NCI-H1105 treated with DMSO at 0.1 percent for 48 hours (cell line): ENCODE measurements at regions not wholly inside any gene's neighbourhood (a gene's known extent, or its start where the extent isn't known, plus 50 kb on each side); places are given as distances from the start of the nearest gene placed in this dataset.

Experiments used
- DNase-seq: peaks from one replicate; lab custom pipeline; 2025; lab: John Stamatoyannopoulos, UW

DNA sequence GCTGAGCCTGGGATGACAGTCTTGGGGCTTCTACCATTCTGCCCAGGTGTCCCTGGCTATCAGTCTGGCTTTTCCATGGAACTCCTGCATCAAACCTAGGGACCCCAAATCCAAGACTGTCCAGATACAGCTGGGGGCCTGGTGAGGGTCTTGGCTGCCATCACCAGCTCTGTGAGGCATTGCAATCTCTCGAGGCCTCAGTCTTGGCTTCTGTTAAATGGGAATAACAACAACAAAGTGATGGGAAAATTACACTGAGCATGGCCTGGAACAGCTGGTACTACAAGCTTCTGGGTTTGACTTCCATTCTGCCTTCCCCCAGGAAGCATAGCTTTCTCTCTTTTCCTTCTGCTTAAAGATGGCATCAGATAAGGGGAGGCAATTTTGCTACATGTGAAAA lies 50.0 kb upstream of the LCTL start:
- DNase-seq, result no peak

DNA sequence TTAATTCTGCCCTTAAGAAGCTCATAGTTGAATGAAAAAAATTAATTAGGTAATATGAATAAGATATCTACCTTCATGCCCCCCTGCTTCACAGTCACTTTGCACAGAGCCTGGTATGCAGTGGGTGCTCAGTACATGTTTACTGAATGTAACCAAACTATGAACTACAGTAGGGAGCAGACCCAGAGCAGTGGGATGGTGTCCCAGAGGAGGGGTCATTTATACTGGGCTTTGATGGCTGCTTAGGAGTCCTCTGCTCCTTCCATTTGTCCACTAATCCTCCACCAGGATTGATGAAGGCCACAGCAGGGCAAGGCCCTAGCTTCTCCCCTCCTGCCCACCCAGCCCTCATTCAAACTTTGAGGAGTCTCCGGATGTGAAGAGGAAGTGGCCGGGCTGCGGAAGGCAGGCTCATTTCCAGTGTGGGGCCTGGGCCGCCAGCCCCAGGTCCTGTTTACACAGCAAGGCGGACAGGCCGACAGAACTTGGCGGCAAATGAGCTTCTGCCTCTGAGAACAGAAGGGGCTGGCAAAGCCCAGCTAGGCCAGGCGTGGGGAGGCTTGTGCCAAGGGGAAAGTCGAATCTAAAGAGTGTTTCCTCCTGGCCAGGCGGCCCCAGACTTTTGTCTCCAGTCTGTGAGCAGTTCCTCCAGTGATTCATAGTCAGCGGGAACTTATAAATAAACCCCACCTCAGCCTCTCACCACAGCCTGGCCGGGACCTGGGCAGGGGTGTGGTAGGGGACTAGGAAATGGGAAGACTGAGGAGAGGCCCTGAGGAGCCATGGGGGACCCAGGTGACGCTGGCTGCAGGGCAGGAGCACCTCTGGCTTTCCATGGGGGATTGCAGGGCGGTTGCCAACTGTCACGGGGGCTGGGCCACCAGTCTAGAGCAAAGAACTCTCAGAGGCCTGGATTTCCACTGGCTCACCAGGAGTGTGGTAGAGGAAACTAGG lies 51.6 kb upstream of the LCTL start:
- DNase-seq, result no peak

DNA sequence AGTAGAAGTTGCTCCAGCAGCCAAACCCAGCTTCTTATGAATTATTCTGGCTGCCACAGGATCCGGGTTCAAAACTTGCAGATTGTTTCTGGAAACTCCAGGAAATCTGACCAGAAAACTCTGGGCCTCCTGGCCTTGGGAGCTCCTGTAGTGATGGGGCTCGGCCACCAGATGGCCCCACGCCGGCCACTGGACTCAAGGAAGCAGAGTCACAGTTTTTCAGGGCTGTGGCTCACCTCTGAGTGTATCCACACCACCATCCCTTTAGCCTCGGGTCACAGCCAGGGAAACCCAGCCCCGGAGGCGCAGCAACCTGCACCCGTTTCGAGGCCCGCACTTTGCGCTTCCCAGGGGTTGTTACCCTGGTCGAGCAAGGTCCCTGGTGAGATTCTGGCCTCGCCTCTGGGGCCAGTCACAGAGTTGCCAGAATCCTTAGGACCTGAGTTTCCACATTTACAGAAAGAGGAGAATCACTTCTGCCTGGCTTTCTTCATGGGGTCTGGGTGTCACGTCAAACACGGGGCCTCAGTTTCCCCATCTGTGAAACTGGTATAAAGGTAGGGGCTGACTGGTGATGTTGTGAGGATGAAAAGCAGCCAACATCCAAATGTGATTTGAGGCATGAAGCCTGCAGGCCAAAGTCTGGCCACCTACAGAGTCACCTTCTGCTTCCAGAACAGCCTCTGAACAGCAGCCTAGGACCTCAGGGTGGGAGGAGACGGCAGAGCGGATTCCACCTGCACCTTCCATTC lies 53.5 kb upstream of the LCTL start:
- peak; percentile 49 for DNase-seq

- no peak for DNase-seq
Measured at GRCh38 chr15:66620341-66620740, 54.5 kb upstream of the LCTL start.

- no peak for DNase-seq
Measured at GRCh38 chr15:66620744-66621344, 55.0 kb upstream of the LCTL start.

DNA sequence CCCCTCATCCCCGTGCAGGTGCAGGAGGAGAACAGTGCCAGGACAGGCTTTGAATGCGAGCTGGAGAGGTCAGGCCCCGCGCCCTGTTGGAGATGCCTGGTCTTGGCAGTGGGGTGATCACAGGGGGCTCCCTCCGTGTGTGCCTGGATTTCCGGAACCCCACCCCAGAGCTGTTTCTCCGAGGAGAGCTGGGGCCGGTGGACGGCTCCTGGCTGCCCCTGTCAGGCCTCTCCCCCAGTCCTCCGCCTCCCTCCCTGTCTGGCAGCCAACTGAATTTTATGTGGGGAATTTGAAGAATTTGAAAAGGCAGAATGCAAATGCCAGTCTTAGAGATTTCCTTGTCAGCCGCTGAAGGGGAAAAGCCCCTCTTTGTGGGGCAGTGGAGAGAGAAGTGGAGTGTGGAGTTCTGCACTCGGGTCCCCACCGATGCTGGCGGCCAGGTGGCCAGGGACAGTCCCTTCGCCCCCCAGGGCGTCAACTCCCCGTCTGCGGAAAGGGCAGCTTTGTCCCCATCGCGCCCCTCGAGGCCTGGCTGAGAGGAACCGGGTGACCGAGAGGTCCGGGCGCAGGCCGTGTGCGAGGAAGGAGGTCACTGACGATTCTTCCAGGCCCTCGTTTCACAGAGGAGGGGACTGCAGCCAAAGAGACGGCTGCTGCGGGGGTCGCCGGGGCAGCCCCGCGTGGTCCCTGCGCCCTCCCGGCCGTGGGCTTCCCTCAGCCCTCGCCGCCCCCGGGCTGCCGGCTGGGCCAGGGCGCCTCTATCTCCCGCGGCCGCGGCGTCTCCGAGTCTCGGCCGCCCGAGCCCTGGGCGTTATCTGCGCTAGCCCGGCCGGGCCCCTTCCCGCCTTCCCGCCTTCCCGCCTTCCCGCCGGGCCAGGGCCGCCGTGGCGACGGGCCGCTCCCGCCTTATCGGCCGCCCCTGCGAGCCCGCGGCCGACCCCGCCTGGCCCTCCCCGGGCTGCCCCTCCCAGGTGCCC lies 56.0 kb upstream of the LCTL start:
- no peak for DNase-seq

- no peak for DNase-seq
Measured at GRCh38 chr15:66622591-66623022, 56.8 kb upstream of the LCTL start.

- DNase-seq, result no peak
Measured at GRCh38 chr15:66623801-66624453, 58.1 kb upstream of the LCTL start.

DNA sequence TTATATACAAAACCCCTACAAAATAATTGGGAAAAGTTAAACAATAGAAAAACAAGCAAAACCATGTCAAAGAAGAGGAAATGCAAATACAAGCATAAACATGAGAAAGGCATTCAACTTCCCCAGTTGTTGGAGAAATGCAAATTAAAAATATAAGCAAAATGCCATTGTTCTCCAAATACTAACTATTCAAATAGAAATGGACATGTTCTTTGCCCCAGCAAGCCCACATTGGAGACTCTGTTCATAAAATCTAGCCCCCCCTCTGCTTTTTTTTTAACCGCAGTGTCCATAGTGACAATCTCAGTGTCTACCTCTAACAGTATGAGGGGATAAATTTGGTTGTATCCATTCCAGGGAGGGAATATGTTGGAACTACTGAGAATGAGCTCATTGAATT lies 59.7 kb upstream of the LCTL start:
- DNase-seq, result no peak

DNA sequence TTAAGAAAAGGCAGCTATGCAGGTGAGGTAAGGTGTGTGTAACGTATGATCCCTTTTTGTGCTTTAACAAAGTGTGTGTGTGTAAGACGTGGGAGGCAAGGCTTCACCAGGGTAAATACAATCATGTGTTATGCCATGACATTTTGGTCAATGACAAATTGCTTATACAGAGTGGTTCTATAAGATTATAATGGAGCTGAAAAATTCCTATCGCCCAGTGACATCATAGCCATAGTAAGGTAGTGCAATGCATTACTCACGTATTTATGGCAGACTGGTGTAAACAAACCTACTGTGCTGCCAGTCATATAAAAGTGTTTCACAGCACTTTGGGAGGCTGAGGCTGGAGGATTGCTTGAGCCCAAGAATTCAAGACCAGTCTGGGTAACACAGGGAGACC lies 60.2 kb upstream of the LCTL start:
- no peak for DNase-seq

GRCh38 chr15:66628976-66629723 lies 63.4 kb upstream of the LCTL start:
- DNase-seq, result no peak

- no peak for DNase-seq
Measured at GRCh38 chr15:66629817-66630576, 64.2 kb upstream of the LCTL start.

- no peak for DNase-seq
Measured at GRCh38 chr15:66630801-66631351, 65.1 kb upstream of the LCTL start.

DNA sequence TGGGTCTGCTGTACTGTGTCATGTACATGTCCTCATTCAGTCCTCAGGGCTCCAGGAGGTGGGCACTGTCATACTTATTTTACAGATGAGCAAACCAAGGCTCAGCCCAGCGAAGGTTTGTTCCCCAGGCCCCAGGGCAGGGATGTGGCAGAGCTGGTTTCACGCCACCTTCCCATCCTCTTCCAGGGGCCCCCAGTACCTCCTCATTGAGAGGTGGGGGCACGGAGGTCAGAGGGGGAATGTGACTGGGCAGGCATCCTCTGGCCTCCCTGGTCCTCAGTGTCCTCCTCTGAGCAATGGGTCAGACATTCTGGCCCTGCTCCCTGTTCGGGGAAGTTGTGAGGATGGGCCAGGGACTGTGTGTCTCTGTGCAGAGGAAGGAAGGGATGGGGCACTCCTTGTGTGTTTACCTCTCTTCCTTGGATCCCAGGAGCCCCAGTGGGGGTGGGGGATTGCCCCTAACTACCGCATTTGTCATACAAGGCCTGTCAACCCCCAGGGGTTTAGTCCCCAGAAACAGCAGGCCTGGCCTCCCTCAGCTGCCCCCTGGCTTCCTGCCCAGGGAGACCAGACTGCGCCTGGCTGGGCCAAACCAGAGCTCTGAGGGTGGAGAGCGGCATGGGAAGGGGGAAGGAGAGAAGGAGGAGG lies 65.9 kb upstream of the LCTL start:
- DNase-seq, result no peak

DNA sequence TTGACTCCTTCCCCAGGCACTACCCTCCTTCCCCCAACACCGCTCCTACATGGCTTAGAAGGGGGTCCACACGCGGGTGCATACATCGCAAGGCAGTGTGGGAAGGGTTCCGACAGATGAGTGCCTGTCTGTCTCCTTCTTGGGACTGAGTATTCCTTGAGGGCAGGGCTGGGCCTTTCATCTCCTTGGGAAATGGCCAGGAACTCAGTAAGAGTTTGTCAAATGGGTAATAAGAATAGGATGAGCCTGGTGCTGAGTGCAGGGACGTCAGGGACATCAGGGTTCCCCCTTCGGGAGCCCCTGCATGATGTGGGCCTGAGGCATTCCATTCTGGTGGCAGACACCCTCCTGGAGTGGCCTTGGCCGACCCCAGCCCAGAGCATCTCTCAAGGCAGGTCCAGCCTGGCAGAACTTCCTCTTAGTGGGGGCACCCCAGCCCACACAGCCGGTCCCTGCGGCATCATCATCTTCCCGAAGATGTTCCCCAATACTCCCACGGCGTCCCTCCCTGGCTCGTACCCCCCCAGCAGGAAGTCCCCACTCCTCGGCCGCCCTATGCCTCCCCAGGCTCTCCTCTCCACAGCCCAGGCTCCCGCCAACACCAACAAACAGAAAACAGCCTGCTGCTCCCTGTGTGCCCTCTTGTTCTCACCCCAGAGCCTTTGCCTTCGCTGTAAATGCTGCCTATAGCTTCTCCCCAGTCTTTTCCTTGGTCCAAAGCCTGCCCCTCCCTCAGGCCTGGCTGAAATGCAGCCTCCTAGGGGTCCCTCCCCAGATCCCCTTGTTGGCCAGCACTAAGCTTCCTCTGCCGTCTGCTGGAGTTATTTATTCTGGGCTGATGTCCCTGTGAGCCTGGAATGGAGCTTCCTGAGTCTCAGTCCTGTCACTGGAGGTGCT lies 67.5 kb upstream of the LCTL start:
- no peak for DNase-seq

GRCh38 chr15:66633938-66634250 lies 68.1 kb upstream of the LCTL start:
- DNase-seq, result no peak

- no peak for DNase-seq
Measured at GRCh38 chr15:66634540-66634939, 67.5 kb upstream of the SMAD6 start.

- DNase-seq, result no peak
Measured at GRCh38 chr15:66635006-66635405, 67.0 kb upstream of the SMAD6 start.
